K562 (cell line): ENCODE measurements at regions not wholly inside any gene's neighbourhood (a gene's known extent, or its start where the extent isn't known, plus 50 kb on each side); places are given as distances from the start of the nearest gene placed in this dataset.
A peak's percentile ranks its signal among the peaks of the same experiment; 100 is the strongest.

Source experiments
- CEBPG ChIP-seq, 3 experiments: fragments of 200-800 bp in 1 of 3; sonication (Bioruptor generic) in 1 of 3; sonication (generic) in 1 of 3; formaldehyde crosslinking in 1 of 3; IDR thresholded peaks in 2 of 3; conservative IDR thresholded peaks in 1 of 3; 2 replicates each; pipeline versions ENCODE4 v1.6.1 to v1.8.0; 2016 to 2022; ENCODE audit warnings: missing compliant biosample characterization in 2 of 3, missing genetic modification characterization in 2 of 3, mild to moderate bottlenecking in 1 of 3, missing genetic modification reagents in 1 of 3
- HDAC1 ChIP-seq, 2 experiments: fragments of 450-650 bp; IDR thresholded peaks; 2 replicates each; pipeline ENCODE4 v1.6.1; 2016 to 2017; ENCODE audit warnings: inconsistent platforms in 1 of 2, mild to moderate bottlenecking in 1 of 2, moderate library complexity in 1 of 2
- MYNN ChIP-seq, 2 experiments: sonication (generic); formaldehyde crosslinking in 1 of 2; IDR thresholded peaks; 2 replicates each; pipeline versions ENCODE4 v1.5.0 to v1.6.1; 2016 to 2020; ENCODE audit warnings: antibody characterized with exemption in 1 of 2, missing genetic modification reagents in 1 of 2
- NR1H2 ChIP-seq: sonication (generic); formaldehyde crosslinking; IDR thresholded peaks from 2 replicates; pipeline ENCODE4 v1.4.0; 2020; ENCODE audit warnings: mild to moderate bottlenecking, missing genetic modification reagents
- PHB ChIP-seq: fragments of 250-450 bp; sonication (Bioruptor Pico); IDR thresholded peaks from 2 replicates; pipeline ENCODE4 v1.5.0; 2021
- RBM17 ChIP-seq: fragments of 200-400 bp; formaldehyde crosslinking; IDR thresholded peaks from 2 replicates; pipeline ENCODE4 v1.6.1; 2017; ENCODE audit warnings: low read depth, mild to moderate bottlenecking, low read length, borderline replicate concordance
- SRF ChIP-seq, 2 experiments: fragments of 250-450, 450-650 bp in 1 of 2; sonication (Bioruptor Pico) in 1 of 2; sonication (generic) in 1 of 2; formaldehyde crosslinking; IDR thresholded peaks; 2 replicates each; pipeline versions ENCODE4 v1.5.0 to v1.5.1; 2020 to 2022; ENCODE audit warnings: mild to moderate bottlenecking in 1 of 2, missing genetic modification reagents in 1 of 2
- TCF7L2 ChIP-seq: fragments of 150-350 bp; IDR thresholded peaks from 2 replicates; pipeline ENCODE4 v1.6.1; 2016; ENCODE audit warnings: low read depth, mild to moderate bottlenecking, low read length, moderate library complexity
- TOE1 ChIP-seq, 2 experiments: fragments of 450-650 bp in 1 of 2; sonication (generic) in 1 of 2; formaldehyde crosslinking in 1 of 2; IDR thresholded peaks; 2 replicates each; pipeline versions ENCODE4 v1.7.1 to v1.8.0; 2016 to 2022; ENCODE audit warnings: borderline replicate concordance in 2 of 2, mild to moderate bottlenecking in 2 of 2, antibody characterized with exemption in 1 of 2, inconsistent platforms in 1 of 2, low read depth in 1 of 2, missing genetic modification reagents in 1 of 2, moderate library complexity in 1 of 2
- ZKSCAN1 ChIP-seq: fragments of 150-350 bp; IDR thresholded peaks from 2 replicates; pipeline ENCODE4 v1.6.1; 2016; ENCODE audit warnings: low read depth, low read length
- ZNF134 ChIP-seq: fragments of 250-450 bp; sonication (Bioruptor Pico); conservative IDR thresholded peaks from 2 replicates; pipeline ENCODE4 v1.4.0; 2020
- ZNF197 ChIP-seq: fragments of 200-800 bp; sonication (Bioruptor generic); IDR thresholded peaks from 2 replicates; pipeline ENCODE4 v1.6.1; 2016; ENCODE audit warnings: low read depth, missing genetic modification characterization, missing compliant biosample characterization
- ZSCAN29 ChIP-seq: fragments of 450-650 bp; IDR thresholded peaks from 2 replicates; pipeline ENCODE4 v1.6.1; 2017
- TF ChIP-seq, protein P1 (sequence below): fragments of 450-650 bp; formaldehyde crosslinking; IDR thresholded peaks from 2 replicates; pipeline ENCODE4 v1.4.0; 2022; ENCODE audit warnings: missing genetic modification characterization
- TF ChIP-seq, protein P2 (sequence below): IDR thresholded peaks from 2 replicates; pipeline ENCODE4 v1.6.1; 2011; ENCODE audit not compliant: insufficient read length; ENCODE audit errors: extremely low read depth
- TF ChIP-seq, protein P3 (sequence below), 2 experiments: IDR thresholded peaks; 2 replicates each; pipeline ENCODE4 v1.6.1; 2012; ENCODE audit warnings: improper control_type of control experiment in 2 of 2, low read depth in 2 of 2, low read length in 2 of 2, borderline replicate concordance in 1 of 2
- TF ChIP-seq, protein P4 (sequence below): fragments of 250-450 bp; sonication (Bioruptor Pico); IDR thresholded peaks from 2 replicates; pipeline ENCODE4 v1.4.0; 2020

DNA sequence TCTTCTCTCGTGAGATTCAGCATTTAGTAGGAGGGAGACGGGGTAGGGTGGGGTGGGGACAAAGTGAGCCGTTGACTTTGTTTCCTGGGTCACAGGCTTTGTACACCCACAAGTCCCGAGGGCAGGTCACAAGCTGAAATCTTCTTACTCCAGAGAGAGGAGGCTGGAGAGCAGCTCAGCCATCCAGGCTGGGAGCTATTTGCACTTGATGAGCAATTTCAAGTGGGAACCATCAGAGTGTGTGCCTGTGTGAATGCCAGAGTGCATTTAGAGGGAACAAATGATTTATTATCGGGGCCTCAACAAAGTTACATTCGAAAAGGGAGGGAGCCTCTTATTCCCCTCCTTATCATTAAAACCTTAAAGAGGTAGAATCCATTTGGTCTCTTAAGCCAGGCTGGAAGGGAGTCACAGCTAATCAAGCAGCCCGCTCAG is 155.7 kb upstream of the JARID2 start (continued):
- no peak for TF ChIP-seq CEBPG (CRISPR knock-in tag; IDR thresholded peaks at IDR 0.05)
- peak; percentile 0 to 7; a peak in 1 of 4 replicates for TF ChIP-seq CEBPG (tag; conservative IDR thresholded peaks at IDR 0.05 in 1 of 2, IDR thresholded peaks at IDR 0.05 in 1 of 2)
- TF ChIP-seq, protein P1, sequence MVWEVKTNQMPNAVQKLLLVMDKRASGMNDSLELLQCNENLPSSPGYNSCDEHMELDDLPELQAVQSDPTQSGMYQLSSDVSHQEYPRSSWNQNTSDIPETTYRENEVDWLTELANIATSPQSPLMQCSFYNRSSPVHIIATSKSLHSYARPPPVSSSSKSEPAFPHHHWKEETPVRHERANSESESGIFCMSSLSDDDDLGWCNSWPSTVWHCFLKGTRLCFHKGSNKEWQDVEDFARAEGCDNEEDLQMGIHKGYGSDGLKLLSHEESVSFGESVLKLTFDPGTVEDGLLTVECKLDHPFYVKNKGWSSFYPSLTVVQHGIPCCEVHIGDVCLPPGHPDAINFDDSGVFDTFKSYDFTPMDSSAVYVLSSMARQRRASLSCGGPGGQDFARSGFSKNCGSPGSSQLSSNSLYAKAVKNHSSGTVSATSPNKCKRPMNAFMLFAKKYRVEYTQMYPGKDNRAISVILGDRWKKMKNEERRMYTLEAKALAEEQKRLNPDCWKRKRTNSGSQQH: 0 out of 2 replicates have a peak, but pooled peaks have one; percentile 11
- no peak for TF ChIP-seq TCF7L2
- TF ChIP-seq, protein P2, sequence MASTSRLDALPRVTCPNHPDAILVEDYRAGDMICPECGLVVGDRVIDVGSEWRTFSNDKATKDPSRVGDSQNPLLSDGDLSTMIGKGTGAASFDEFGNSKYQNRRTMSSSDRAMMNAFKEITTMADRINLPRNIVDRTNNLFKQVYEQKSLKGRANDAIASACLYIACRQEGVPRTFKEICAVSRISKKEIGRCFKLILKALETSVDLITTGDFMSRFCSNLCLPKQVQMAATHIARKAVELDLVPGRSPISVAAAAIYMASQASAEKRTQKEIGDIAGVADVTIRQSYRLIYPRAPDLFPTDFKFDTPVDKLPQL: peak; percentile 39
- 0 out of 2 replicates have a peak, but pooled peaks have one; percentile 28 for TF ChIP-seq TOE1 (IDR thresholded peaks at IDR 0.05; ENCODE audit: borderline replicate concordance)
- no peak for TF ChIP-seq TOE1 (CRISPR knock-in tag; IDR thresholded peaks at IDR 0.05; ENCODE audit: borderline replicate concordance, low read depth)
- TF ChIP-seq, protein P3, sequence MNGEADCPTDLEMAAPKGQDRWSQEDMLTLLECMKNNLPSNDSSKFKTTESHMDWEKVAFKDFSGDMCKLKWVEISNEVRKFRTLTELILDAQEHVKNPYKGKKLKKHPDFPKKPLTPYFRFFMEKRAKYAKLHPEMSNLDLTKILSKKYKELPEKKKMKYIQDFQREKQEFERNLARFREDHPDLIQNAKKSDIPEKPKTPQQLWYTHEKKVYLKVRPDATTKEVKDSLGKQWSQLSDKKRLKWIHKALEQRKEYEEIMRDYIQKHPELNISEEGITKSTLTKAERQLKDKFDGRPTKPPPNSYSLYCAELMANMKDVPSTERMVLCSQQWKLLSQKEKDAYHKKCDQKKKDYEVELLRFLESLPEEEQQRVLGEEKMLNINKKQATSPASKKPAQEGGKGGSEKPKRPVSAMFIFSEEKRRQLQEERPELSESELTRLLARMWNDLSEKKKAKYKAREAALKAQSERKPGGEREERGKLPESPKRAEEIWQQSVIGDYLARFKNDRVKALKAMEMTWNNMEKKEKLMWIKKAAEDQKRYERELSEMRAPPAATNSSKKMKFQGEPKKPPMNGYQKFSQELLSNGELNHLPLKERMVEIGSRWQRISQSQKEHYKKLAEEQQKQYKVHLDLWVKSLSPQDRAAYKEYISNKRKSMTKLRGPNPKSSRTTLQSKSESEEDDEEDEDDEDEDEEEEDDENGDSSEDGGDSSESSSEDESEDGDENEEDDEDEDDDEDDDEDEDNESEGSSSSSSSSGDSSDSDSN (IDR thresholded peaks at IDR 0.05; ENCODE audit: borderline replicate concordance in 1 of 2, low read depth in 2 of 2, low read length in 2 of 2): peak in 1 of 2 experiments; percentile 49; a peak in 2 of 4 replicates
- no peak for TF ChIP-seq ZNF134 (CRISPR knock-in tag)
- TF ChIP-seq ZNF197 (CRISPR knock-in tag): no peak
- TF ChIP-seq ZKSCAN1: no peak
- no peak for TF ChIP-seq HDAC1 (IDR thresholded peaks at IDR 0.05)
- TF ChIP-seq NR1H2 (CRISPR knock-in tag): no peak
- no peak for TF ChIP-seq MYNN (IDR thresholded peaks at IDR 0.05)
- TF ChIP-seq MYNN (CRISPR knock-in tag; IDR thresholded peaks at IDR 0.05): no peak
- no peak for TF ChIP-seq PHB (CRISPR knock-in tag)
- TF ChIP-seq, protein P4, sequence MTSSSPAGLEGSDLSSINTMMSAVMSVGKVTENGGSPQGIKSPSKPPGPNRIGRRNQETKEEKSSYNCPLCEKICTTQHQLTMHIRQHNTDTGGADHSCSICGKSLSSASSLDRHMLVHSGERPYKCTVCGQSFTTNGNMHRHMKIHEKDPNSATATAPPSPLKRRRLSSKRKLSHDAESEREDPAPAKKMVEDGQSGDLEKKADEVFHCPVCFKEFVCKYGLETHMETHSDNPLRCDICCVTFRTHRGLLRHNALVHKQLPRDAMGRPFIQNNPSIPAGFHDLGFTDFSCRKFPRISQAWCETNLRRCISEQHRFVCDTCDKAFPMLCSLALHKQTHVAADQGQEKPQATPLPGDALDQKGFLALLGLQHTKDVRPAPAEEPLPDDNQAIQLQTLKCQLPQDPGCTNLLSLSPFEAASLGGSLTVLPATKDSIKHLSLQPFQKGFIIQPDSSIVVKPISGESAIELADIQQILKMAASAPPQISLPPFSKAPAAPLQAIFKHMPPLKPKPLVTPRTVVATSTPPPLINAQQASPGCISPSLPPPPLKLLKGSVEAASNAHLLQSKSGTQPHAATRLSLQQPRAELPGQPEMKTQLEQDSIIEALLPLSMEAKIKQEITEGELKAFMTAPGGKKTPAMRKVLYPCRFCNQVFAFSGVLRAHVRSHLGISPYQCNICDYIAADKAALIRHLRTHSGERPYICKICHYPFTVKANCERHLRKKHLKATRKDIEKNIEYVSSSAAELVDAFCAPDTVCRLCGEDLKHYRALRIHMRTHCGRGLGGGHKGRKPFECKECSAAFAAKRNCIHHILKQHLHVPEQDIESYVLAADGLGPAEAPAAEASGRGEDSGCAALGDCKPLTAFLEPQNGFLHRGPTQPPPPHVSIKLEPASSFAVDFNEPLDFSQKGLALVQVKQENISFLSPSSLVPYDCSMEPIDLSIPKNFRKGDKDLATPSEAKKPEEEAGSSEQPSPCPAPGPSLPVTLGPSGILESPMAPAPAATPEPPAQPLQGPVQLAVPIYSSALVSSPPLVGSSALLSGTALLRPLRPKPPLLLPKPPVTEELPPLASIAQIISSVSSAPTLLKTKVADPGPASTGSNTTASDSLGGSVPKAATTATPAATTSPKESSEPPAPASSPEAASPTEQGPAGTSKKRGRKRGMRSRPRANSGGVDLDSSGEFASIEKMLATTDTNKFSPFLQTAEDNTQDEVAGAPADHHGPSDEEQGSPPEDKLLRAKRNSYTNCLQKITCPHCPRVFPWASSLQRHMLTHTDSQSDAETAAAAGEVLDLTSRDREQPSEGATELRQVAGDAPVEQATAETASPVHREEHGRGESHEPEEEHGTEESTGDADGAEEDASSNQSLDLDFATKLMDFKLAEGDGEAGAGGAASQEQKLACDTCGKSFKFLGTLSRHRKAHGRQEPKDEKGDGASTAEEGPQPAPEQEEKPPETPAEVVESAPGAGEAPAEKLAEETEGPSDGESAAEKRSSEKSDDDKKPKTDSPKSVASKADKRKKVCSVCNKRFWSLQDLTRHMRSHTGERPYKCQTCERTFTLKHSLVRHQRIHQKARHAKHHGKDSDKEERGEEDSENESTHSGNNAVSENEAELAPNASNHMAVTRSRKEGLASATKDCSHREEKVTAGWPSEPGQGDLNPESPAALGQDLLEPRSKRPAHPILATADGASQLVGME (CRISPR knock-in tag): 0 out of 2 replicates have a peak, but pooled peaks have one; percentile 48
- TF ChIP-seq SRF (CRISPR knock-in tag; IDR thresholded peaks at IDR 0.05): no peak
- no peak for TF ChIP-seq RBM17
- no peak for TF ChIP-seq ZSCAN29
